G401 (cell line): ENCODE measurements at regions not wholly inside any gene's neighbourhood (a gene's known extent, or its start where the extent isn't known, plus 50 kb on each side); places are given as distances from the start of the nearest gene placed in this dataset.

Source experiments
- DNase-seq: peaks from one replicate; pipeline ENCODE4 v3.0.0-alpha.2; 2015; ENCODE audit warnings: low spot score
- in situ Hi-C: cut with HindIII; loops from 2 replicates; pipeline ENCODE4 v1.10.0; 2016; ENCODE audit warnings: low sequenced_read_pairs, mixed read lengths

DNA sequence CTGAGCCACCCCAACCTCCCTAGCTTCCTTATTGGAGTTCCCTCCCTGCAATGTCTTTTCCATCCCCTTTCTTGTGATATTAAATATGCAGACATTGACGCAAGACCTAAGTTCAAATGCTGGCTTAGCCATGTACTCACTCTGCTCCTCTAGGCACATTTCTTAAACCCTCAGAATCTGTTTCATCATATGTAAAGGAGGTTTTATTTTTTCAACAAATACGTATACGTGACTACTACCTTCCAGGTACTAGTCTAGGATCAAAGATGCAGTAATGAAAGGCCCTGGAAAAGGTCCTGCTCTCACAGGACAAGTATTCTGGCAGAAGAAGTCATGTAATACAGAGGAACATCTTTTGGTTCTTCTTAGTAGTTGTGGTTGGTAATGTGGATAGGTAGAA, 98.6 kb downstream of the SIPA1L2 start:
- no peak for DNase-seq
- in situ Hi-C loops: no loop called here

DNA sequence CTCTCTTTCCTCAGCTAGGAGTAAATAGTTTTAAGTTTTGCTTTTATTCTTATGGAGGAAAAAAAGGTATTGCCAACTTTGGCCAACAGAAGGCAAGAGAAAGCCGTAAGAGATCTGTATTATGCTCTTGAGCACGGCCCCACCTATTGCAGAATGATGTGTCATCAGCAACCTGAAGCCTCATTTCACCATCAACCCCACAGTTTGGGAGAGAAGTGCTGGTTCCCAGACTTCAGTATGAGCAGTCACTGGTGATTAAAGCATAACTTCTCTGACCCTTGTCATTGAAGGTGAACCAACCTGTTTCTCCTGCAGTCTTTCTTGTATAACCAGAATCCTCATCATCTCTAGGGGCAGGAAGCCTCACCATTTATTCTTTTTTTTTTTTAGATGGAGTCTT, 100.2 kb downstream of the SIPA1L2 start:
- DNase-seq: no peak
- in situ Hi-C loops: no loop called here

DNA sequence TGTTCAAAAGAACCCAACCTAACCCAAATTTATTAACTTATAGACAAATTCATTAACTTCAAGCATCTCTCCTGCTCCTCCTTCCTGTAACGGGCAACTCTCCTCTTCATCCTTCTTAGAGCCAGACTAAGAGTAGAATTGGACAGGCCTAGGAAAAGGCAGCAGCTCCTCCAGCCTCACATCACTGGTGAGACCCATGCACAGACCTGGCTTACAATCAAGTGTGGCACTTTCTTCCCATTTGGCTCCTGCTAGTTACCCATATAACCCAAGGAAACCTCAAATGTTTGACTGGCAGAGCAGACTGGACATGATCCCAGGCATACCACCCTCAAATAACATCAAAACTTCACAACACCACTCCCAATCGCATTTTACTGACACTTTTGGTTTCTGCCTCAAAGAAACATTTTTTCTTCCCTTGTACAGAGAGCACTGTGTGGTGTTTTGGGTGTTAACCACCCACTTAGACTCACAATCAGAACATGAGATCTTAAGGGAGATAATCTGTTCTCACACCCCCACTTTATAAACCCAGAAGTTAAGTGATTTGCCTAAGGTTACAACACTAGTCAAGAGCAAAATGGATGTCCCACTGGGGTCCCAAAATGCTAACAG, 101.4 kb downstream of the SIPA1L2 start:
- in situ Hi-C loops: no loop called here

DNA sequence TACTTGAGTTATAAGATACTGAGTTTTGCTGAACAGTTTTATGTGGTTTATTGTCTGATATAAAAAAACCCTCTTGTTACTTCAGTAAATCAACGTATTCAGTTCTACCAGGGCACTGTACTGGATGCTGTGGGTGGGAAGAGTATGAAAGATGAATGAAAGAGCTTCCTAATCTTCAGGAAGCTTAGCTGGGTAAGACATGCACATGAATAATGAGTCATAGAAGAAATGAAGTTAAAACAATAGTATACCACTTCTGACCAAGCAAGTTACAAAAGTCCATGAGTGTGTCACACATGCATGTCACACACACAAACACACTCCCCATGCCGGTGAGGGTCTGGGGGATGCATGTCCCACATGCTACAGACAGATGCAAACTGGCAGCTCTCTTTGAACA, 105.9 kb downstream of the SIPA1L2 start:
- no peak for DNase-seq
- in situ Hi-C loops: no loop called here

More for the DNA sequence above, 101.4 kb downstream of the SIPA1L2 start:
- no peak for DNase-seq

DNA sequence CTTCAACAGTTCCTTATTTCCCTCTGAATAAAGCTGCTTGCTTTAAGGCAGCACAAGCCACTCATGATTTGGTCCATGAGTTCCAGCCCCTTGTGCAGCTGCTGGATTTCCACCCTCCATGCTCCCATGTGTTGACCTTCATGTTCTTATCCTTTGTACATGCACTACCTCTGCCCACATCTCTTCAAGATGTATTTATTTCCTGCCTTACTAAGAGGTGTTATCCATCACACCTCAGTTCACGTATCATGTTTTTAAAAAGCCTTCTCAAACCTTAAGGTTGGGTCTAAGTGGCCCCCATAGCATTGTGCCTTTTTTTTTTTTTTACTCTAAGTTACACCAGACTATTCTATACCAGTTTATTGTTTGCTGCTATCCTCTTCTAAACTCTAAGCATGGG, 107.7 kb downstream of the SIPA1L2 start:
- no peak for DNase-seq

DNA sequence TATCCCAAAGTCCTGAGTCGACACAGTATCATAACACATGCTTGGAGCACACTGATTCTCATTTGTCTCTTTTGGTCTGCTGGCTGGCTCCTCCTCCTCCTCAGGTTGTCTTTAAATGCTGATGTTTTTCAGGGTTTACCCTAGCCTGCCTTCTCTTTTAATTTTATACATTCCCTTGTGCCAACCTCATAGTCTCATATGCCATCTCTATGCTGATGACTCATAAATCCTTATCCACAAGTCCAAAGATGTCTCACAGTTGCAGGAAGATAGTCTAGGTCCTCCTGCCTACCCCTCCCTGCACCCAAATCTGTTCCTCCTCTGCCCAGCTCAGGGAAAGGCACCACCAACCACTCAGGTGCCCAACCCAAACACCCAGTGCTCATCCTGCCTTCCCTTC, 108.3 kb downstream of the SIPA1L2 start:
- in situ Hi-C loops: no loop called here
- DNase-seq: no peak

More for the DNA sequence above, 107.7 kb downstream of the SIPA1L2 start:
- in situ Hi-C loops: no loop called here

DNA sequence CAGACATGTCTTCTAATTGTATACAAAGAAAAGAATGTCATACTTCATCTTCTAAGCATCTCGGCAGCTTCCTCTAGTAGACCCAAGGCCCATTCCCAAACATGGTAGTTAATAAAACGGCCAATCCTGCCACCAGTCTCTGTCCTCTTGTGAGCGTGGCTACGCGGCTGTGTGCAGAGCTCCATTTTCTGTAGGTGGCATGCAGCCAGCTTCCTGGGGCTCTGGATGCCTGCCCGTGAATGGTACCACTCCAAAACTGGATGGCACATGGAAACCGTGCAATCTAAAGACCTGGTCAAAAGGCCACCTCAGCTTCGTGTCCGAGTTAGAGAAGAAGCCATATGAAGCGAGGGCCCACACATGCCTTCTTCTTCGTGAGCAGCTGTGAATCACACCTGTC, 110.7 kb downstream of the SIPA1L2 start:
- peak; percentile 69 for DNase-seq
- in situ Hi-C loops: no loop called here

DNA sequence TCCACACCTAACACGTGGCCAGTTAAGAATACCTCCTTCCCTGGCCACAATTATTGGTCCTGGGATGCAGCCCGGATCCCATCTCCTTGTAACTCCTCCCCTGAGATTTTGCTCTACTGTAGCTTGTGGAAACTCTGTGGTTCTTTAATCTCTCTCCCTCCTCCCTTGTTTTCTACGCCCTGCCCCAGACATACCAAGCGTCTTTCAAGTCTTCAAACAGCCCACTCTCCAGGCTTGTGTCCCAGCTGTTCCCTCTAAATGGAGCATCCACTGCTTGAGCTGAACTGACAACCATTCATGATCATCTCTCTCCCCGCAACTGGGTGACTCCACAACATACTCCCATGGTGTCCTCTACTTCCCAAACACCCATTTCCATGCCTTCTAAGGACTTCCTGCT, 111.6 kb downstream of the SIPA1L2 start:
- no peak for DNase-seq
- in situ Hi-C loops: no loop called here

DNA sequence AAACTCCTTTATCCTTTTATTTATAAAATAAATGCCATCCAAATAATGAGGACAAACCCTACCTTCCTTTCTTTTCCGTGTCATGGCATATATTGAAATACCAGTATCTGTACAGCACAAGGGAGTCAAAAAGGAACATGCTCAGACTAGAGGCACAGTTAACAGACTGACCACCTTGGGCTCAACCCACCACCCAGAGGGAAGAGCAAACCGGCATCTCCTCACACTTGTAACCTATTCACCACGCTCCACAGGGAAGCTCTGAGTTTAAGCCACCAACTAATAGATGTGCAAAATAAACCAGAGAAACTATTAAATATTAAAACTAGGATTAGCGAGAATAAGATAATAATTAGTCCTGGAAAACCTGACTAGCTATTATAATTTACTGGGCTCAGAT, 112.7 kb downstream of the SIPA1L2 start:
- in situ Hi-C loops: no loop called here
- no peak for DNase-seq

DNA sequence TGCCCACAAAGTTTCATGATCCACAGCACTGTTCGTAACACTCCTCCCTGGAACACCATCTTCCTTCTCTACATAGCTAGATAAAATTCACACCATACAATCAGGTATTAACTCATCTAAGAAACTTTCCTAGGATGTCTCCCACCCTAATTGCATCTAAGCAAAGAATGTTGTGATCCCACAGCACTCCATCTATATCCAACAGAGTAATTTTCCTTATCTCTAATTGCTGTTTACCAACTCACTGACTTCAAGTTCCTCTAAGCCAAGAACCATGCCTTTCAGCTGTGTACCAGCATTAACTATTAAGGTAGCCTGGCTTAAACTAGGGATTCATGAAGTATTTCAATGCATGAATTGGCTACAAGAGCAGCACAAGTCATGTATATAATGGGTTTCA, 114.2 kb downstream of the SIPA1L2 start:
- DNase-seq: no peak
- in situ Hi-C loops: no loop called here

DNA sequence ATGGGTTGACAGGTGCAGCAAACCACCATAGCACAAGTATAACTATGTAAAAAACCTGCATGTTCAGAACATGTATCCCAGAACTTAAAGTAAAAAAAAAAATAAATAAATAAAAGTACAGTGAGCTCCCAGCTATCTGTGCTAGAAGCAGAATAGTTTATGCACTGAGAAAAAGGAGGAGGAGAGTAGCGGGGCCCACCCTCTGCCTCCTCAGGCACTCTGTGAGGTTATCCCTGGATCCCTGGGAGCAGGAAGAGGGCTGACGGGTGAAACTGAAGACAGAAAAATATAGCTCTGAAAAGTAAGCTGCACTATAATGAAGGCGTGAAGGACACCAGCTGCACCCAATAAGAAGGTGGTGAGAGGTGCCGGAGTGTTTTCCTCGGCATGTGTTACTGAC, 117.2 kb downstream of the SIPA1L2 start:
- in situ Hi-C loops: no loop called here

DNA sequence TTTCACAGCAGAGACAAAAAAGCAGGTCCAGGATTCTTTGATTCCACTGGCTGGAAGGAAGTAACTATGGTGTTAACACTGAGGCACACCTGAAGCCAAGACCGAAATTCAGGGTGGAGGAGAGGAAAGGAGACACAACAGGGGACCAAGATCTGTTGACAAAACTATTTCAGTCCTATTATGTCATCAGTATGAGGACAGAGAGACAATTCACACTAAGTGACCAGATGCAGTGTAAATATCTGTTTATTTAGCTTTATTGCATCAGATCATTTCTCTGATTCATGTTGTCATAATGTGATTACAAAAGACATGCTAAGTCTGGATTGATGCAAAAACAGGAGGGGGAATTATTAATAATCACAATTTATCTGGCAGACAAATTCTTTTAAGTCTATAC, 118.8 kb downstream of the SIPA1L2 start:
- no peak for DNase-seq
- in situ Hi-C loops: no loop called here

More for the DNA sequence above, 117.2 kb downstream of the SIPA1L2 start:
- no peak for DNase-seq

DNA sequence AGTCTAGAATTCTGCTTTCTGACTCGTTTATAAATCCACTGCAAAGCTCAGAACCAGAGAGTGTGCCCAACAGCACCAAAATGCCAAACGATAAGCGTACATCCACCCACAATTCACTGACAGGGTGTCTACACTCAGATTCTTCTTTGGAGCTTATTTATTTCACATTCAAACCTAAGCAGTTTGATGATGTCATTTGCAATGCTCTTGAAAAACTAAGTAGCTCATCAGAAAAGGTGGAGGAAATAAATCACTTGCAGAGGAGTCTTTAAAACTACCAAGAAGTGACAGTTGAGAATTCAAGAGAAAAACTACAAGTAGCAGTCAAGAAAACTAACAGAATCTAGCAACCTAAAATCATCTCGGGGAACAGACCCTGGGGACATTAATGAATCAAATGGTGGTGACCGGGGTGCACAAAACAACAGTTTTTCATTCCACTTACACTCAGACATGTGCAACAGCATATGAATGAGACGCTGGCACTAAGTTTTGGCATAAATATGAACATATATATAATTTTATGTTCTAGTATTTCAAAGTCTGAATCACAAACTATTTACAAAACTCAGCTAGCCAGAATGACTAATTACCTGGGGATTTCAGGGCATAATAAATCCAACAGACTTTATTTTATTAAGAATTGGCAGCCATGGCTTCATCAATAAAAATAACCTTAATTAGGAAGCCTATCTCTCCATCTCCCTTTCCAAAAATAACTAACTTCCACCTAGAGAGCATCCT, 119.4 kb downstream of the SIPA1L2 start:
- no peak for DNase-seq
- in situ Hi-C loops: no loop called here

DNA sequence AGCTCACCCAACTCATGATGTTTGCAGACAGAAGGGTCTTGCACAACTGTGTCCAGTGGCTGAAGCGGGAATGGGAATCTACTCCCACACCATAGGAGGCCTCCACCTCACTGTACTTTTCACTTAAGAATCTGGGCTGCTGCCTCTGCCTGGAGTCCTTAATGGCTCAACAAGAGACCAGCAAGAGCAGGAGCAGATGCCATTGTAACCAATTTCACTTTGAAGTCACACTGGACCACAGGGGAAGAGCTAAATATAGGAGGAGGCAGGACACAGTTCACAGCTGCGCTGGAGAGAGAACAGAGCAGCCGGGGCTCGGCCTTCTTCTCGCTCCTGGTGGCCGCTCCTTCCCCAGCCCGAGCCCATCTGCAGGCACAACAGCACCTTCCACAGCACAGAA, 120.4 kb downstream of the SIPA1L2 start:
- DNase-seq: no peak
- in situ Hi-C loops: no loop called here

DNA sequence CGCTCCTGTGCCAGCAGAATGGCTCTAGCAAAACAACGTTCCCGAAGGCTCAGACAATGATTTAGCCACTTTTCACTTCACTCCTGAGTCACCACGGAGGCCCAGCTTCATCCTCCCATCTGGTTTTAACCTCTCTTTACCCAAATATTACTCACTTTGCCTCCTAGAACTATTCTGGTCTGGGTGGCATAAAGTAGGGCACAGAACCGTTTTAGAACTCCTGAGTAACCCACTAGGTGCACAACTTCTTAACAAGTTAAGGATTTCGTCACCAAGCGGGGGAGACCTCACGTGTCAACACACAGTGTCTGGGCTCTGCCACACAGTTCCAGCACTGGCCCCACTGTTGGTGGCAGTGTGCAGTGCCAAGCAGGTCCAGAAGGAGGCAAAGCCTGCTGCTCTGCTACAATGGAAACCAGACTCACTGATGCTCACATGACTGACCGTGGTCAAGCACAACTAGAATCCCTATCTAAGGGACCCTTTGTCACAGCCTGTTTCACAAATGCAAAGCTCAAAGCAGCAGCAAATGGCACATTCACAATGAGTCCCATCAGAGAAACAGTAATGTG, 121.7 kb downstream of the SIPA1L2 start:
- in situ Hi-C loops: no loop called here
- DNase-seq: no peak

DNA sequence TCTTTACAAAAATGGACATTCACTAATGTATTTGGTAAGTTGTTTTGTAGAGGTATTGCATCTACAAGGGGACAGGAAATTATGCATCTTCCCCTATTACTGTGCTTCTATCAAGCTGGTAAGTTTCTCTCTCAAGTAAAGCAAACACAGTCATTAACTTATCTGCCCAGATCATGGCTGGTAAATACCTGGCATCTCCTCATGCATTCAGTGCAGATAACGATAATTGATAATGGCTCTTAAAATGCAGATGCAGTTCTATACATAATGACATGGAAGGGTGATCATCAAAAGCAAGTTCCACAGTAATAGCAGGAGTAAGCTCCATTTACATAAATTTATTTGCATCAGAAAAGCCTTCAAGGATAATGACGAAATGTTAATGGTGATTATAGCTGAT, 122.4 kb downstream of the SIPA1L2 start:
- DNase-seq: no peak
- in situ Hi-C loops: no loop called here

DNA sequence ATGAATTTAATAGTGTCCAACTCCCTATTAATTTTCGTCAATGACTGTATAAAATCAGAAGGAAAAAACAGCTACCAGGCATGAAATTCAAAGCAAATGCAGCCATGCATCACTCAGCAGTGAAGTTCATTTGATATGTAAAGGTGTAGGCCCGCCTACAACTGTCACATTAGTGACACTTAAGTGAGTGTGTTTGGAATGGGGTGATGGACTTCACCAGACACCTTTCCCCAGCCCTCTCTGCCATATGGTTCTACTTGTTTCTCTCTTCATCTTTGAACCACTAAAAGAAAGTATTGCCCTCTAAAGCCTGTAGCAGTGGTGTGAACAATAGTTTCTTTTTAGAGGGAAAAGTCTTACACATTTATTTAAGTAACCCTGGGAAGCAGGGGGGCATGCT, 124.0 kb downstream of the SIPA1L2 start:
- in situ Hi-C loops: no loop called here
- DNase-seq: no peak

DNA sequence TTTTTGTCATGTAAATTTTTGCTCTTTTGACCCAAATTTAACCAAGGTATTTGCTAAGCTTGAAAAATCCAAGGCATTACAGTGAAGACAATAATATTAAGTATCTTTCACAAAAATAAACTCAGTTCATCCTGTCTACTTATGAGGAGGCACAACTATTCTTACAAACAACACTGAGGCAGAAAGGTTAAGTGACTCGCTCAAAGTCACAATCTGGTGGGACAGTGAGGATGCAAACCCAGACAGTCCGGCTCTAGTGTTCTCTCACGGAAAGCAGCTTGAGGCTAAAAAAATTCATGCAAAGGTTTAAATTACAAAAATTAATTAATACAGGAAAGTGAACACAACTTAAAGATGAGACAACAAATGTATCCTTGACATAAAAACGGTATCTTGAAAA, 125.3 kb downstream of the SIPA1L2 start:
- in situ Hi-C loops: no loop called here
- no peak for DNase-seq

DNA sequence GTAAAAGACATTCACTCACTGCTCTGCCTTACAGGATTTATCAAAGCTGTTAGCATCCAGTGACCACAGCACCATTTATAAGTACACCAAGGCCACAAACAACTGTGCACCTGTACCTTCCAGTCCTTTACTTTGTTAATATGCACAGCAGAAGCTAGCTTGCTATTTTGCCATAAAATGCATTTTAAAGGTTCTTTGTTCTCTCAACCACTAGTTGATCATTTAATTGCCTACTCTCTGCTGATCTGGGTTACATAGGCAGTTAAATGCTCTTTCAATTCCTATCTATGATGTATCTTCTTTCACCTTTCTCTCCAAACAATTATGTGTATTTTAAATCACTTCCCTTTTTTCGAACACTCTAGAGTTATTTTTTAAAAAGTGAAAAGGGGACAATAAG, 126.4 kb downstream of the SIPA1L2 start:
- no peak for DNase-seq
- in situ Hi-C loops: no loop called here

DNA sequence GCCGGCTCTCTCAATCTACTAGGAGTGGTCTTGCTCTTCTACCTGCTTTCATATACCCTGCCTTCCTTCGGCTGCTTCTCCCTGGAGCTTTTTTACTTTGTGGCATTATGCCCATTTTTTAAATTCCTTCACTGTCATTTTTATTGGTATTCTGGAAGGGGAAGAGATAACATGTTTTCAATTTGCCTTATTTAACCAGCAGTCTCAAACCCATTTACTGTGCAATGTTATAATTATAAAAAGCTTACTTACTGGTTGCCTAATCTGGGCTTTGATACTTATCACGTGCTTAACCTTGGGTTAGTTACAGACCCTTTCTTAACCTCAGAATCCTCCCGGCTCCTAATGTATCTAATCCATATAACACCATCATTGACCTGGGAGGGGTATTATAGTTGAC, 128.1 kb downstream of the SIPA1L2 start:
- no peak for DNase-seq
- in situ Hi-C loops: no loop called here

DNA sequence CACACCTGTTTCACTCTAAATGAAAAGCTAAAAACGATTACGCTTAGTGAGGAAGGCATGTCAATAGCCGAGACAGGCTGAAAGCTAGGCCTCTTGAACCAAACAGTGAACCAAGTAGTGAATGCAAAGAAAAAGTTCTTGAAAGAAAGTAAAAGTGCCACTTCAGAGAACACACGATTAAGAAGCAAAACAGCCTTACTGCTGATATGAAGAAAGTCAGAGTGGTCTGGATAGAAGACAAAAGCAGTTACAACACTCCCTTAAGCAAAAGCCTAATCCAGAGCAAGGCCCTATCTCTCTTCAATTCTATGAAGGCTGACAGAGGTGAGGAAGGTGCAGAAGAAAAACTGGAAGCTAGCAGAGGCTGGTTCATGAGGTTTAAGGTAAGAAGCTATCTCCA, 130.7 kb downstream of the SIPA1L2 start:
- in situ Hi-C loops: no loop called here
- DNase-seq: no peak
